Glomerular visceral epithelial cell (primary cell): ENCODE measurements at regions not wholly inside any gene's neighbourhood (a gene's known extent, or its start where the extent isn't known, plus 50 kb on each side); places are given as distances from the start of the nearest gene placed in this dataset.
"Not testable (repeated sequence)": the region's sequence is repeated elsewhere in the genome, so short reads cannot be mapped to it uniquely, and the experiment has no call there.

Experiments
- DNase-seq: peaks from one replicate; pipeline ENCODE4 v3.0.0-alpha.2; 2016; ENCODE audit errors: extremely low spot score

- no peak for DNase-seq
Observed at GRCh38 chr5:53733853-53734252, 173.4 kb downstream of the NDUFS4 start.

DNA sequence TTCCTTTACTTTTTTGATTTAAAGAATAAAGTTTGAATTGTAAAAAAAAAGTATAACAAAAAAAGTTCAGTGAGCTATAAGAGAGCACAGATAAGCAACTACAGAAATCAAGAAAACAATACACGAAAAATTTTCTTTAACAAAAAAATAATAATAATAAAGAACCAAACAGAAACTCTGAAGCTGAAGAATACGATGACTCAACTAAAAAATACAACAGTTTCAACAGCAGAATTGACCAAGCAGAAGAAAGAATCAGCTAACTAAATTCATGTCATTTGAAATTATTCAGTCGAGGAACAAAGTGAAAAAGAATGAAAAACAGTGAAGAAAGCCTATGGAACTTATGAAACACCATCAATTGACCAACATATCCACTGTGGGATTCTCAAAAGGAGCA lies 177.7 kb downstream of the NDUFS4 start:
- DNase-seq: no peak

DNA sequence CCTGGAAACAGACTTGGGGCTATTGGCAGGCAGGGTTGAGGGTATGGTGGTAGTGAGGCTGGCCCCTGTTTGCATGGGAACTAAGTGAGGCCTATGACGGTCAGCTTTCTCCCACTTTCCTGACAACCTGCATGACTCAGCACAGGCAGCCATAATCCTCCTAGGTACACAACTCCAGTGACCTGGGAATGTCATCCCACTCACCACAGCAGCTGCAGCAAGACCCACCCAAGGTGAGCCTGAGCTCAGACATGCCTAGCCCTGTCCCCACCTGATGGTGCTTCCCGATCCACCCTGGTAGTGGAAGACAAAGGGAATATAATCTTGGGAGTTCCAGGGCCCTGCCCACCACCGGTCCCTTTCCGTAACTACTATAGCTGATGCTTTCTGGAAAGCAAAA lies 178.7 kb downstream of the NDUFS4 start:
- no peak for DNase-seq

DNA sequence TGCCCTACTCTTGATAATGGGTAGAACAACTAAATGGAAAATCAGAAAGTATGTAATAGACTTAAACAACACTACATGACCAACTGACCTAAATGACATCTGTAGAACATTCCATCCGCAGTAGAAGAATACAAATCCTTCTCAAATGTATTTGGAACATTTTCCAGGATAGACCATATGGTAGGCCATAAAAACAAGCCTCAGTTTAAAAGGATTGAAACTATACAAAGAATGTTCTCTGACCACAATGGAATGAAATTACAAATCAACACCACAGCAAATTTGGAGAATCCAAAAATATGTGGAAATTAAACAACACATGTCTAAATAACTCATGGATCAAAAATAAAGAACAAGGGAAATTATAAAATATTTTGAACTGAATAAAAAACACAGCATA lies 189.2 kb downstream of the NDUFS4 start:
- no peak for DNase-seq

DNA sequence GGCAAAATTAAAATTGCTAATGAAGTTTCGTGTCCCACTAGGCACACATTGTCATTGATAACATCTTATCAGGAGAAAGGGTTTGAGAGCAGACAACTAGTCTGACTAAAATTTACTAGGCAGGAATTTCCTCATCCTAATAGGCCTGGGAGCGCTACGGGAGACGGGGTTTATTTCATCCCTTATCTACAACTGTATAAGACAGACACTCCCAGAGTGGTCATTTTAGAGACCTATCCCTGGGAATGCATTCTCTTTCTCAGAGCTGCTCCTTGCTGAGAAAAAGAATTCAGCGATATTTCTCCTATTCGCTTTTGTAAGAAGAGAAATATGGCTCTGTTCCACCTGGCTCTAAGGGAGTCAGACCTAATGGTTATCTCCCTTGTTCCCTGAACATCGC lies 191.8 kb downstream of the NDUFS4 start:
- DNase-seq: not testable (repeated sequence)

GRCh38 chr5:53766673-53767072 lies 206.2 kb downstream of the NDUFS4 start:
- DNase-seq: no peak

GRCh38 chr5:53777864-53778618 lies 217.6 kb downstream of the NDUFS4 start:
- DNase-seq: no peak

DNA sequence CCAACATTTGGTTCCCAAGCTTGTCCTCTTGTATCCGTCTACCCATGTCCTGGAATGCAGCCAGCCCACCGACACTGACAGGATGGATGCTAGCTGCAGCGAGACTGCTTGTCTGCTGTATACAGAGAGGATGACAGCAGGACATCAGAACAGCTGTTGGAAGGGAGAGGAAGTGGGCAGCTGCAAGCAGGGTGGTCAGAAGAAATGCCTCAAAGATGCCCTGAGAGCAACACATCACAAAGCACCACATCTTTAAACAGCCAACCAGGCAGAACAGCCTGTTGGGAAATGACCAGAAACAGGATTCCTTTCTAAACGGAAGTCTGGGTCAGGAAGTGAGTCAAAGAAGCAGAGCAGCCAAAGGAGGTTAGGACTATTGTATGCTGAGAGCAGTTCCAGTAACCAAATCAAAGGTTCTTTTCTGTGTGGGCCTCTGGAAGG lies 219.1 kb downstream of the NDUFS4 start:
- peak; percentile 59 for DNase-seq

GRCh38 chr5:53782620-53783019 lies 222.2 kb downstream of the NDUFS4 start:
- DNase-seq: no peak

DNA sequence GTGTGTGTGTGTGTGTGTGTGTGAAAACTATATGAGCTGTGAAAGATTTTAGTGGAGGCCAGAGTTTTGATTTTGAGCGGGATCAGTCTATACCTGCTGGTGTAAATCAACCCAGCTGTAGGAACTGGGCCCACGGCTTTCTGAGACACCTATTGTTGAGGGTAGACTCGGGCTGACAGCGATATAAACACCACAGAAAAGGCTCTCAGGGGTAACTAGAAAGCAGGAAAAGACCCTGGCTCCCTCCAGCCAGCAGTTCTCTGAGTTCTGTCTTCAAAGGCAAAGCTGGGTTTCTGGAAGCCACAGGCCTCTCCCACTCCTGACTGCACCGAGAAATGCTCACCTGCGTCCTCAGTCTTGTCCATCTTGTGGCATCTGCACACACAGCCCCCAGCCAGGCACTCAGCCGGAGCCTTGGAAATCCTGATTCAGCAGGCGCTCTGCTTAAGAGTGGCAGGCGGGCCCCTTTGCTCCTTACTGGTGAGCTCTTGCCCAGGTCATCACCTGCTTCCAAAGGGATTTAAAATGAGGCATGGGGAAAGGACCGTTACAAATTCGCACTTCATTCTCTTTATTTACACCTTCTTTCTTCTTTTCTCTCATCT lies 223.3 kb downstream of the NDUFS4 start:
- no peak for DNase-seq

DNA sequence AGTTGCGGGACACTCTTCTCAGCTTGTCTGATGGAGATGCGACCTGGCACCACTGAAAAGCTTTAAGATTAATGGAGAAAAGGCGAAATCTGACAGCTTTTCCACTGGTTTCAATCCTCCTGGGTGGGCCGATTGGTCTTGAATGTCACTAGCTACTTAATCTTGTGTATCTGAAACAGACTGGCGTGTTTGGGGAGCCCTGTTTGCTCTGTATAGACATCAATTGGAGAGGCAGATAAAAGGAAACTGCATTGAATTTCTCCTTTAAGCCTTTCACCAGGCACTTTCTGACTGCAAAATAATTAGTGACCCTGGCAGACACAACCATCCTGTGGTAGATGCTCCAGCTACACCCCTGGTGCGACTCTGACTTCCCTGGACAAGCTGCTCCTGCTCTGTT lies 224.2 kb downstream of the NDUFS4 start:
- no peak for DNase-seq

DNA sequence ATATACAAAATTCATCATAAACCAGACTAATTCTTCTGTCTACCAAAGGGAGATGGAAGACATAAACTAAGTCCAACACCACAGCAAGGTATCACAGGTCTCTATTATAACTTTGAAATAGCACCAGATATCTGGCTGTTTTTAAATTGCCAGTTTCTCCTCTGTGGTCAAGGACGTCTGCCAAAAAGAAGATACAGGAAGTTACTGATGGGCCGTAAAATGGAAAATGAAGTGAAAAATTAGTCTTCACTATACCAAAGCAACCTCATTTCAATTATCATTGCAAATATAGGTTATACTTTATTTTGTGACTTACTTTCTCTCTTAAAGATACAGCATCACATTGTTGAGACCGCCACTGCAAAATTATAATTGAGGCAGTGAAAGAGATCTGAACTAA lies 225.5 kb downstream of the NDUFS4 start:
- no peak for DNase-seq

GRCh38 chr5:53790026-53790425 lies 229.6 kb downstream of the NDUFS4 start:
- no peak for DNase-seq

GRCh38 chr5:53792338-53792737 lies 231.9 kb downstream of the NDUFS4 start:
- no peak for DNase-seq

DNA sequence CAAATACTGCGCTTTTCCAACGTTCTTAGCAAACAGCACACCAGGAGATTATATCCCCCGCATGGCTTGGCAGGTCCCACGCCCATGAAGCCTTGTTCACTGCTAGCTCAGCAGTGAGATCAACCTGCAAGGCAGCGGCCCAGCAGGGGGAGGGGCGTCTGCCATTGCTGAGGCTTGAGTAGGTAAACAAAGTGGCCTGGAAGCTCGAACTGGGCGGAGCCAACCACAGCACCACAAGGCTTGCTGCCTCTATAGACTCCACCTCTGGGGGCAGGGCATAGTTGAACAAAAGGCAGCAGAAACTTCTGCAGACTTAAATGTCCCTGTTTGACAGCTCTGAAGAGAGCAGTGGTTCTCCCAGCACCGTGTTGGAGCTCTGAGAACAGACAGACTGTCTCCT lies 239.2 kb downstream of the NDUFS4 start:
- not testable (repeated sequence) for DNase-seq

- not testable (repeated sequence) for DNase-seq
Observed at GRCh38 chr5:53808392-53808791, 248.0 kb downstream of the NDUFS4 start.

DNA sequence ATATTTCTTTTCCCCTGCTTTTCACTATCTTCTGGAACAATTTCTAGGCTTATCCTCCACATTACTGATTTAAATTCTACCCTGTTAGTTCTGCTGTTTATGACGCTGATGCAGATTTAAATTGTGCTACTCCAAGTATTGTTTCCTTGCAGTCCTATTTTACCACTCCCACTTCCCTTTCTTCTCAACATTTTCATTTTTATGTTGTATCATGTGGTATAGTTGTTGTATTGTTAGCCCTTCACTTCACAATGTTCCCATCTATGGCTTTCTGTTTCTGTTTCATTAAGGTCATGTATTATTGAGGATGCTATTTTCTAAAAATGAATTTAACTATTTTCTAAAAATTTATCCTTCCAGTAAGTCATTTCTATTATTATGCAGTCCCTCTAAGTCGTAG lies 254.4 kb downstream of the NDUFS4 start:
- no peak for DNase-seq

- DNase-seq: no peak
Observed at GRCh38 chr5:53815471-53815870, 255.0 kb downstream of the NDUFS4 start.

GRCh38 chr5:53817183-53817582 lies 256.7 kb downstream of the NDUFS4 start:
- no peak for DNase-seq

GRCh38 chr5:53819482-53819881 lies 259.0 kb downstream of the NDUFS4 start:
- no peak for DNase-seq

- DNase-seq: no peak
Observed at GRCh38 chr5:53820119-53820801, 259.8 kb downstream of the NDUFS4 start.

- DNase-seq: no peak
Observed at GRCh38 chr5:53820802-53821171, 260.3 kb downstream of the NDUFS4 start.

GRCh38 chr5:53825016-53825415 lies 264.6 kb downstream of the NDUFS4 start:
- peak; percentile 5 for DNase-seq
